Effector memory CD8-positive, alpha-beta T cell (primary cell): ENCODE measurements at regions not wholly inside any gene's neighbourhood (a gene's known extent, or its start where the extent isn't known, plus 50 kb on each side); places are given as distances from the start of the nearest gene placed in this dataset.

ENCODE experiments used
- ATAC-seq: fragments of 150-1000 bp; cut with Tn5 transposase; replicated peaks from 2 replicates; pipeline ENCODE4 v1.10.0; 2021; ENCODE audit warnings: mild to moderate bottlenecking, moderate library complexity
- DNase-seq, 3 experiments: peaks; one replicate each; pipeline ENCODE4 v3.0.0; 2021
- H3K27ac Mint-ChIP-seq, 2 donors: one replicate each; pipeline ENCODE4 v1.8.0; 2022; ENCODE audit warnings: mild to moderate bottlenecking in 2 of 2, mixed read lengths in 2 of 2, moderate library complexity in 2 of 2
- H3K27me3 Mint-ChIP-seq, 2 donors: one replicate each; pipeline ENCODE4 v1.8.0; 2022; ENCODE audit warnings: mixed read lengths in 2 of 2
- H3K36me3 Mint-ChIP-seq: one replicate; pipeline ENCODE4 v1.8.0; 2022; ENCODE audit warnings: mild to moderate bottlenecking, moderate library complexity, mixed read lengths; ENCODE audit not compliant: insufficient read depth
- H3K4me1 Mint-ChIP-seq, 2 donors: one replicate each; pipeline ENCODE4 v1.8.0; 2022; ENCODE audit warnings: low read depth in 2 of 2, mixed read lengths in 2 of 2
- H3K4me3 Mint-ChIP-seq, 2 donors: one replicate each; pipeline ENCODE4 v1.8.0; 2022; ENCODE audit warnings: mild to moderate bottlenecking in 2 of 2, mixed read lengths in 2 of 2, moderate library complexity in 2 of 2
- H3K9me3 Mint-ChIP-seq, 2 donors: one replicate each; pipeline ENCODE4 v1.8.0; 2022; ENCODE audit warnings: mixed read lengths in 2 of 2

GRCh38 chr1:192914092-192914491 lies 105.3 kb downstream of the RGS2 start:
- Mint-ChIP-seq H3K4me1 (peaks cover 0 to 2% of the 10 kb centered on the region in 2 donors), H3K27me3 (peaks cover 0 to 4% of the 10 kb centered on the region in 2 donors), H3K4me3 (no peak overlapping the region), H3K27ac (no peak overlapping the region), H3K36me3 (no peaks in the 10 kb centered on the region), H3K9me3 (no peaks in the 10 kb centered on the region)
- no peak for ATAC-seq
- no peak for DNase-seq

GRCh38 chr1:192914696-192915095 lies 105.9 kb downstream of the RGS2 start:
- DNase-seq (no peak), ATAC-seq (no peak)
- no peak overlapping the region for H3K4me3 Mint-ChIP-seq
- H3K9me3 Mint-ChIP-seq: no peaks in the 10 kb centered on the region
- no peaks in the 10 kb centered on the region for H3K27me3 Mint-ChIP-seq
- peaks cover 0 to 2% of the 10 kb centered on the region in 2 donors for H3K4me1 Mint-ChIP-seq
- H3K36me3 Mint-ChIP-seq: no peaks in the 10 kb centered on the region
- no peak overlapping the region for H3K27ac Mint-ChIP-seq

- Mint-ChIP-seq H3K36me3 (peaks cover 3% of the 10 kb centered on the region), H3K9me3 (no peaks in the 10 kb centered on the region)
- no peak for DNase-seq
These were observed 107.2 kb downstream of the RGS2 start for GRCh38 chr1:192916021-192916420.

GRCh38 chr1:192918259-192918658 lies 109.4 kb downstream of the RGS2 start:
- Mint-ChIP-seq H3K4me1 (no peaks in the 10 kb centered on the region), H3K4me3 (no peak overlapping the region), H3K36me3 (peaks cover 3% of the 10 kb centered on the region), H3K27me3 (no peaks in the 10 kb centered on the region), H3K9me3 (no peaks in the 10 kb centered on the region), H3K27ac (no peak overlapping the region)
- DNase-seq (no peak), ATAC-seq (no peak)

More at GRCh38 chr1:192916021-192916420, 107.2 kb downstream of the RGS2 start:
- H3K27ac Mint-ChIP-seq: no peak overlapping the region
- no peaks in the 10 kb centered on the region for H3K4me1 Mint-ChIP-seq
- no peak overlapping the region for H3K4me3 Mint-ChIP-seq
- ATAC-seq: no peak
- H3K27me3 Mint-ChIP-seq: no peaks in the 10 kb centered on the region

GRCh38 chr1:192920412-192920811 lies 111.6 kb downstream of the RGS2 start:
- no peaks in the 10 kb centered on the region for H3K4me1 Mint-ChIP-seq
- H3K36me3 Mint-ChIP-seq: peaks cover 3% of the 10 kb centered on the region
- no peak overlapping the region for H3K27ac Mint-ChIP-seq
- H3K9me3 Mint-ChIP-seq: no peaks in the 10 kb centered on the region
- H3K4me3 Mint-ChIP-seq: no peak overlapping the region
- no peak for ATAC-seq
- no peaks in the 10 kb centered on the region for H3K27me3 Mint-ChIP-seq
- DNase-seq: no peak

GRCh38 chr1:192925609-192926008 lies 116.8 kb downstream of the RGS2 start:
- DNase-seq (no peak), ATAC-seq (no peak)
- Mint-ChIP-seq H3K9me3 (no peaks in the 10 kb centered on the region), H3K27me3 (no peaks in the 10 kb centered on the region), H3K36me3 (peaks cover under 1% of the 10 kb centered on the region), H3K27ac (no peak overlapping the region), H3K4me1 (no peaks in the 10 kb centered on the region), H3K4me3 (no peak overlapping the region)

GRCh38 chr1:192926736-192927135 lies 117.9 kb downstream of the RGS2 start:
- DNase-seq (no peak), ATAC-seq (no peak)
- no peak overlapping the region for H3K4me3 Mint-ChIP-seq
- H3K9me3 Mint-ChIP-seq: no peaks in the 10 kb centered on the region
- no peaks in the 10 kb centered on the region for H3K36me3 Mint-ChIP-seq
- H3K4me1 Mint-ChIP-seq: no peaks in the 10 kb centered on the region
- no peaks in the 10 kb centered on the region for H3K27me3 Mint-ChIP-seq
- H3K27ac Mint-ChIP-seq: no peak overlapping the region

- Mint-ChIP-seq H3K9me3 (no peaks in the 10 kb centered on the region), H3K27ac (no peak overlapping the region), H3K4me1 (peaks cover 0 to 1% of the 10 kb centered on the region in 2 donors), H3K36me3 (no peaks in the 10 kb centered on the region), H3K27me3 (no peaks in the 10 kb centered on the region), H3K4me3 (no peak overlapping the region)
- ATAC-seq (no peak), DNase-seq (no peak)
These were observed 118.7 kb downstream of the RGS2 start for GRCh38 chr1:192927496-192927895.

- ATAC-seq (no peak), DNase-seq (no peak)
- Mint-ChIP-seq H3K4me3 (no peak overlapping the region), H3K36me3 (no peaks in the 10 kb centered on the region), H3K4me1 (peaks cover 0 to 2% of the 10 kb centered on the region in 2 donors), H3K27me3 (no peaks in the 10 kb centered on the region), H3K27ac (no peak overlapping the region), H3K9me3 (no peaks in the 10 kb centered on the region)
These were observed 120.8 kb downstream of the RGS2 start for GRCh38 chr1:192929597-192929996.

GRCh38 chr1:192933744-192934143 lies 124.9 kb downstream of the RGS2 start:
- H3K27me3 Mint-ChIP-seq: no peaks in the 10 kb centered on the region
- ATAC-seq (no peak), DNase-seq (no peak)
- H3K9me3 Mint-ChIP-seq: no peaks in the 10 kb centered on the region
- peaks cover 12 to 19% of the 10 kb centered on the region in 2 donors for H3K4me1 Mint-ChIP-seq
- no peaks in the 10 kb centered on the region for H3K36me3 Mint-ChIP-seq
- H3K4me3 Mint-ChIP-seq: no peak overlapping the region
- H3K27ac Mint-ChIP-seq: no peak overlapping the region

- DNase-seq (no peak), ATAC-seq (peak; percentile 77)
- H3K9me3 Mint-ChIP-seq: no peaks in the 10 kb centered on the region
- H3K4me1 Mint-ChIP-seq: peaks cover 12 to 19% of the 10 kb centered on the region in 2 donors
- H3K27ac Mint-ChIP-seq: peak overlapping the region; percentile 55 to 75
- H3K4me3 Mint-ChIP-seq: no peak overlapping the region
- H3K27me3 Mint-ChIP-seq: no peaks in the 10 kb centered on the region
- no peaks in the 10 kb centered on the region for H3K36me3 Mint-ChIP-seq
These were observed 122.7 kb downstream of the UCHL5 start for GRCh38 chr1:192936313-192937018.

GRCh38 chr1:192937128-192937527 lies 122.0 kb downstream of the UCHL5 start:
- Mint-ChIP-seq H3K27ac (peak overlapping the region; percentile 55 to 75), H3K27me3 (no peaks in the 10 kb centered on the region), H3K4me3 (no peak overlapping the region), H3K36me3 (no peaks in the 10 kb centered on the region), H3K4me1 (peaks cover 11 to 19% of the 10 kb centered on the region in 2 donors), H3K9me3 (no peaks in the 10 kb centered on the region)
- ATAC-seq: peak; percentile 61
- no peak for DNase-seq

GRCh38 chr1:192939440-192939839 lies 119.7 kb downstream of the UCHL5 start:
- ATAC-seq (no peak), DNase-seq (no peak)
- Mint-ChIP-seq H3K4me1 (peaks cover 9 to 19% of the 10 kb centered on the region in 2 donors), H3K36me3 (no peaks in the 10 kb centered on the region), H3K27me3 (no peaks in the 10 kb centered on the region), H3K27ac (no peak overlapping the region), H3K9me3 (no peaks in the 10 kb centered on the region), H3K4me3 (no peak overlapping the region)

GRCh38 chr1:192940658-192941057 lies 118.5 kb downstream of the UCHL5 start:
- Mint-ChIP-seq H3K4me1 (peaks cover 9 to 17% of the 10 kb centered on the region in 2 donors), H3K4me3 (no peak overlapping the region), H3K36me3 (no peaks in the 10 kb centered on the region), H3K9me3 (no peaks in the 10 kb centered on the region), H3K27me3 (no peaks in the 10 kb centered on the region), H3K27ac (no peak overlapping the region)
- no peak for ATAC-seq
- no peak for DNase-seq
